ENCODE measurements at regions not wholly inside any gene's neighbourhood (a gene's known extent, or its start where the extent isn't known, plus 50 kb on each side); places are given as distances from the start of the nearest gene placed in this dataset.

- no peak overlapping the region for H3K4me3 ChIP-seq (ENCODE audit: insufficient read depth, low read depth, low read length)
- DNase-seq = no peak
- H3K36me3 ChIP-seq (replicated peaks; ENCODE audit: control insufficient read depth, insufficient read depth, low read length) = no peaks in the 10 kb centered on the region
- no peaks in the 10 kb centered on the region for H3K27me3 ChIP-seq (ENCODE audit: control insufficient read depth, insufficient read depth, low read length)
These were observed 288.5 kb upstream of the RUNX1 start for GRCh38 chr21:35337573-35337972.

GRCh38 chr21:35336534-35336933 lies 287.4 kb upstream of the RUNX1 start:
- H3K27me3 ChIP-seq (ENCODE audit: control insufficient read depth, insufficient read depth, low read length) = no peaks in the 10 kb centered on the region
- no peak overlapping the region for H3K4me3 ChIP-seq (ENCODE audit: insufficient read depth, low read depth, low read length)
- no peak for DNase-seq
- no peaks in the 10 kb centered on the region for H3K36me3 ChIP-seq (replicated peaks; ENCODE audit: control insufficient read depth, insufficient read depth, low read length)

GRCh38 chr21:35335951-35336446 lies 286.9 kb upstream of the RUNX1 start:
- H3K36me3 ChIP-seq (replicated peaks; ENCODE audit: control insufficient read depth, insufficient read depth, low read length) = no peaks in the 10 kb centered on the region
- no peaks in the 10 kb centered on the region for H3K27me3 ChIP-seq (ENCODE audit: control insufficient read depth, insufficient read depth, low read length)
- DNase-seq = no peak
- H3K4me3 ChIP-seq (ENCODE audit: insufficient read depth, low read depth, low read length) = no peak overlapping the region

GRCh38 chr21:35333831-35334618 lies 284.9 kb upstream of the RUNX1 start:
- H3K36me3 ChIP-seq (replicated peaks; ENCODE audit: control insufficient read depth, insufficient read depth, low read length) = no peaks in the 10 kb centered on the region
- no peaks in the 10 kb centered on the region for H3K27me3 ChIP-seq (ENCODE audit: control insufficient read depth, insufficient read depth, low read length)
- no peak overlapping the region for H3K4me3 ChIP-seq (ENCODE audit: insufficient read depth, low read depth, low read length)
- no peak for DNase-seq

- H3K4me3 ChIP-seq (ENCODE audit: insufficient read depth, low read depth, low read length) = no peak overlapping the region
- DNase-seq = no peak
- H3K36me3 ChIP-seq (replicated peaks; ENCODE audit: control insufficient read depth, insufficient read depth, low read length) = no peaks in the 10 kb centered on the region
- H3K27me3 ChIP-seq (ENCODE audit: control insufficient read depth, insufficient read depth, low read length) = no peaks in the 10 kb centered on the region
These were observed 283.8 kb upstream of the RUNX1 start for GRCh38 chr21:35332841-35333426.

GRCh38 chr21:35329940-35330660 lies 281.0 kb upstream of the RUNX1 start:
- no peaks in the 10 kb centered on the region for H3K36me3 ChIP-seq (replicated peaks; ENCODE audit: control insufficient read depth, insufficient read depth, low read length)
- no peak for DNase-seq
- no peak overlapping the region for H3K4me3 ChIP-seq (ENCODE audit: insufficient read depth, low read depth, low read length)
- no peaks in the 10 kb centered on the region for H3K27me3 ChIP-seq (ENCODE audit: control insufficient read depth, insufficient read depth, low read length)

GRCh38 chr21:35328856-35329455 lies 279.9 kb upstream of the RUNX1 start:
- Histone ChIP-seq H3K27me3 (ENCODE audit: control insufficient read depth, insufficient read depth, low read length) (no peaks in the 10 kb centered on the region), H3K36me3 (replicated peaks; ENCODE audit: control insufficient read depth, insufficient read depth, low read length) (no peaks in the 10 kb centered on the region), H3K4me3 (ENCODE audit: insufficient read depth, low read depth, low read length) (no peak overlapping the region)
- DNase-seq = no peak

GRCh38 chr21:35326677-35327076 lies 277.6 kb upstream of the RUNX1 start:
- Histone ChIP-seq H3K27me3 (ENCODE audit: control insufficient read depth, insufficient read depth, low read length) (no peaks in the 10 kb centered on the region), H3K4me3 (ENCODE audit: insufficient read depth, low read depth, low read length) (no peak overlapping the region), H3K36me3 (replicated peaks; ENCODE audit: control insufficient read depth, insufficient read depth, low read length) (no peaks in the 10 kb centered on the region)
- DNase-seq = no peak

- Histone ChIP-seq H3K27me3 (ENCODE audit: control insufficient read depth, insufficient read depth, low read length) (no peaks in the 10 kb centered on the region), H3K4me3 (ENCODE audit: insufficient read depth, low read depth, low read length) (no peak overlapping the region), H3K36me3 (replicated peaks; ENCODE audit: control insufficient read depth, insufficient read depth, low read length) (no peaks in the 10 kb centered on the region)
- no peak for DNase-seq
These were observed 276.9 kb upstream of the RUNX1 start for GRCh38 chr21:35325953-35326352.

- H3K4me3 ChIP-seq (ENCODE audit: insufficient read depth, low read depth, low read length) = no peak overlapping the region
- H3K36me3 ChIP-seq (replicated peaks; ENCODE audit: control insufficient read depth, insufficient read depth, low read length) = no peaks in the 10 kb centered on the region
- no peaks in the 10 kb centered on the region for H3K27me3 ChIP-seq (ENCODE audit: control insufficient read depth, insufficient read depth, low read length)
- DNase-seq = no peak
These were observed 275.5 kb upstream of the RUNX1 start for GRCh38 chr21:35324372-35325220.

GRCh38 chr21:35323947-35324346 lies 274.8 kb upstream of the RUNX1 start:
- no peak for DNase-seq

GRCh38 chr21:35321322-35322200 lies 272.5 kb upstream of the RUNX1 start:
- DNase-seq = no peak
- no peaks in the 10 kb centered on the region for H3K27me3 ChIP-seq (ENCODE audit: control insufficient read depth, insufficient read depth, low read length)
- no peaks in the 10 kb centered on the region for H3K36me3 ChIP-seq (replicated peaks; ENCODE audit: control insufficient read depth, insufficient read depth, low read length)
- H3K4me3 ChIP-seq (ENCODE audit: insufficient read depth, low read depth, low read length) = no peak overlapping the region

More at GRCh38 chr21:35323947-35324346, 274.8 kb upstream of the RUNX1 start:
- no peaks in the 10 kb centered on the region for H3K36me3 ChIP-seq (replicated peaks; ENCODE audit: control insufficient read depth, insufficient read depth, low read length)
- no peaks in the 10 kb centered on the region for H3K27me3 ChIP-seq (ENCODE audit: control insufficient read depth, insufficient read depth, low read length)
- no peak overlapping the region for H3K4me3 ChIP-seq (ENCODE audit: insufficient read depth, low read depth, low read length)

GRCh38 chr21:35319684-35320283 lies 270.7 kb upstream of the RUNX1 start:
- no peak for DNase-seq
- Histone ChIP-seq H3K36me3 (replicated peaks; ENCODE audit: control insufficient read depth, insufficient read depth, low read length) (no peaks in the 10 kb centered on the region), H3K27me3 (ENCODE audit: control insufficient read depth, insufficient read depth, low read length) (no peaks in the 10 kb centered on the region), H3K4me3 (ENCODE audit: insufficient read depth, low read depth, low read length) (no peak overlapping the region)
